ENCODE measurements at regions not wholly inside any gene's neighbourhood (a gene's known extent, or its start where the extent isn't known, plus 50 kb on each side); places are given as distances from the start of the nearest gene placed in this dataset.
A peak's percentile ranks its signal among the peaks of the same experiment; 100 is the strongest.
"Not testable (repeated sequence)": the region's sequence is repeated elsewhere in the genome, so short reads cannot be mapped to it uniquely, and the experiment has no call there.

DNA sequence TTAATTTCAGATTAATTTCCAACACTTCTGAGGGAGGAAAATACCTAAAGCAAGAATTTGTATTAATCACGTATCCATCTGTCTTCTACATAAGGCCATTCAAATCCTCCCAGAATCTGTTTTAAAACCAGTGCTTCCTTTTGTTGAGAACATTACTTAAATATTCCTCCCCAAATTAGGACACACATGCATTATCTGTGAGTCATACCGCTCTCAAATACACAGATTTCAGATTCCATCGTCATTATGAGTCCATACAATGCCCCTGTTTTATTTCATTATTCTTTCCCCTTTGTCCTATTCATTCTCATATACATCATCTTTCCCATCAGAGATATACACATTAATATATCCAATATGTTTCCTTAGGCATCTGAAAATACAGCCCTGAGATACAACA is 57.3 kb upstream of the PRSS12 start:
- Mint-ChIP-seq H3K4me3 (no peak overlapping the region), H3K27ac (no peak overlapping the region), H3K4me1 (peaks cover 0 to 1% (median 0%) of the 10 kb centered on the region in 3 donors), H3K9me3 (no peaks in the 10 kb centered on the region), H3K36me3 (no peaks in the 10 kb centered on the region), H3K27me3 (peaks cover 4% of the 10 kb centered on the region)

DNA sequence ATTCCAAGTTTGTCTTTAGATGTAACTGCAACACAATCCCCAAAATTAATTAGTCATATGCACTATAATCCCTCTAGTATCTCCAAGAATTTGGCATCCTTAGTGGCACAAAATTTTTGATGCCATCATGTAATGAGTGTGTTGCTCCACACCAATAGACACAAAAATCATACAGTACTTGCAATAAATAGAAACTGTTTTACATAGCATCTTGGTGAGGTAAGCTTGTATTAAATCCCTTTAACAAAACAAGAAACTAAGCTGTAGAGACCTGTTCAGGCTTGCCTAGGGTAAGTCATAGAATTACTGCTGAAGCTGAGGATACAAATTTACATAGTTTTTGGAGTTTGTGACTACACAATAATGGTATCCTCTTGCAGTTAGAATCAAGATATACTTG is 64.5 kb upstream of the PRSS12 start:
- no peaks in the 10 kb centered on the region for H3K9me3 Mint-ChIP-seq
- H3K36me3 Mint-ChIP-seq, result no peaks in the 10 kb centered on the region
- peaks cover 0 to 1% (median 0%) of the 10 kb centered on the region in 3 donors for H3K4me1 Mint-ChIP-seq
- H3K27me3 Mint-ChIP-seq, result peaks cover 3% of the 10 kb centered on the region
- no peak overlapping the region for H3K27ac Mint-ChIP-seq
- H3K4me3 Mint-ChIP-seq, result no peak overlapping the region

DNA sequence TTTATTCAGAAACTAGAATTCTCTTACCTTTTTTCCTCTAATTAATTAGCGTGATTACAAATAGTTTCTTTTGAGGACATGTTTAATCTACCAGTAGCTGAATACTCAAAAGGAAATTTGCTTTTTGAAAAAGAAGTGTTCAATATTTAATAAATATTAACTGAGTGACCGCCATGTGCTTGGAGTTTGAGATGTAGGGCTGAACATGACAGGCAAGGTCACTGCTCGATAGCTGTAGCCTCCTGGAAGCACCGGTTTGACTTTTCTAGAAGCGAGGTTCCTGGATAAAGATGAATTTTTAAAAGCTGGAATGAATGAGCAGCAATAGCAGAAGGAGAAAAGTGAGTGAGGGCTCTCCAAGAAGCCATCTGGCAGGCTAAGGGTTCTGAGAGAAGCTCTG is 65.0 kb upstream of the PRSS12 start:
- not testable (repeated sequence) for H3K27me3 Mint-ChIP-seq, H3K4me1 Mint-ChIP-seq, H3K9me3 Mint-ChIP-seq, H3K36me3 Mint-ChIP-seq, H3K27ac Mint-ChIP-seq, H3K4me3 Mint-ChIP-seq

DNA sequence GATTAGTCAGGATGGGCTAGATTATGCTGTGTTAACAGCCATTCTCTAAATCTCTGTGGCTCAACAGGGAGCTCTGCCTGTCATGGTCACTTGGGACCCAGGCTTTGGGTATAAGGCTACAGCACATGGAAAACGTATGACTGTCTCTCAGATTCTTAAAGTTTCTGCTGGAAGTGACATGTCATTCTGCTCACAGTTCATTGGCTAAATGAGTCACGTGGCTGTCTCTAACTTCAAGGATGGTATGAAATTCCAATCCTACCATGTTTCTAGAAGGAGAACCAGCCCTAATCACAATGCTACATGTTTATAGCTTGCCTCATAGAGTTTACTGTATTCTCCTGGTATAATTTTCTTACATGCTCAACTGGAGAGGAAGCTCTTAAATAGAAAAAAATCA is 65.6 kb upstream of the PRSS12 start:
- not testable (repeated sequence) for H3K4me1 Mint-ChIP-seq, H3K9me3 Mint-ChIP-seq, H3K36me3 Mint-ChIP-seq, H3K27ac Mint-ChIP-seq, H3K4me3 Mint-ChIP-seq, H3K27me3 Mint-ChIP-seq

DNA sequence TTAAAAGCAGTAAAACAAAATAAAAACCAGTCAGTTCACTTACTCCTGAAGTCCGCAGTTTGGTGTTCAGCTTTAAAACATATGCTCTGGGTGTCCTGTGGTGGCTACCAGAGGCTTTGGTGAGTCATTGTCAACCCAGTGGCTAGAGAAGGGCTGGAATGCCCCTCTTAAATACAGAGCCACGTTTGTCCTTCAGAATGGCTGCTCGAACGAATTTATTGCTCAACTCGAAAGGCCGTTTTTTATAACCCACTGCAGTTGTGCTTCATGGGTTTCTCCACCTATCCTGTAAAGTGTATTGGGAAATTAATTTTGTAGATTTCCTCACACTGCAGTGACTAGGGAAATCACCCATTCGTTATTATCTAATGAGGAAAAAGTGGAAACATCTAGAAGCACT is 66.8 kb upstream of the PRSS12 start:
- H3K4me3 Mint-ChIP-seq, H3K27me3 Mint-ChIP-seq, H3K4me1 Mint-ChIP-seq, H3K9me3 Mint-ChIP-seq, H3K36me3 Mint-ChIP-seq, H3K27ac Mint-ChIP-seq: not testable (repeated sequence)

DNA sequence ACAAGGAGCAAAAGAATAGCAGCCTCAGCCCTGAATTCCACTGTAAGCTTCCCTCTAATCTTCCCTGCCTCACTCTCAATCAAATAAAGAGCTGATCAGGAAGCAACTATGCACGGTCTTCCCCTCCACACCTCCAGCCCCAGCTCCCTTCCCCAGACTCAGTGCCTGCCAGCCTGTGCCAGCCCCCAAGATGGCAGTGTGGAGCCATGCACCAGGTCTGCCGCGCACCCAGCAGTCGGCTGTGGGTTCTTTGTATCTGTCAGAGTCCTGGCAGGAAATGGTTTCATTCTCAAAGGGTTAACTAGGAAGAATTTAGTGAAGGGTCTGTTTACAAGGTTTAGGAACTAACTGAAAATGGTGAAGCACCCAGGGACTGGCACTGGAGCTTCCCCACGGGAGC is 71.3 kb upstream of the PRSS12 start:
- not testable (repeated sequence) for H3K27me3 Mint-ChIP-seq, H3K4me1 Mint-ChIP-seq, H3K36me3 Mint-ChIP-seq, H3K4me3 Mint-ChIP-seq, H3K9me3 Mint-ChIP-seq
- peak overlapping the region in 1 of 3 donors; percentile 39 for H3K27ac Mint-ChIP-seq

DNA sequence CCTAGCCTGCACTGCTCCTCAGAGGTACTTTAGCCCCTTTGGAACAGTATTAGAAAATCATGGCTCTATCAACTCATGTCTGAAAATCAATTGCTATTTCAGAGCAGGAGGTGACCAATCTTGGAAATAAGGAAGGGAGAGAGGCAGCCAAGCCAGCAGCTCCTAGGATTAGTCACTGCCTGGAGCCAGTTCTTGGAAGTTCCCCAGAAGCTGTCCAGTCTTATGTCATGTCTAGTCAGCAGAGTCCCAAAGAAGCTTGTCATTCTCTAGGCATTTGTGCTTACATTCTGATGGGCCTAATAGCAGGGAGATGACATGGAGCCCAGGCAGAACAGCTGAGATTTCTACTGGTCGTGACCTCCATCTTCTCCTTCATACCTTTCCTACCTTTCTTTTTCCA is 76.1 kb upstream of the PRSS12 start:
- H3K27ac Mint-ChIP-seq, H3K4me3 Mint-ChIP-seq, H3K36me3 Mint-ChIP-seq, H3K4me1 Mint-ChIP-seq, H3K9me3 Mint-ChIP-seq, H3K27me3 Mint-ChIP-seq: not testable (repeated sequence)

DNA sequence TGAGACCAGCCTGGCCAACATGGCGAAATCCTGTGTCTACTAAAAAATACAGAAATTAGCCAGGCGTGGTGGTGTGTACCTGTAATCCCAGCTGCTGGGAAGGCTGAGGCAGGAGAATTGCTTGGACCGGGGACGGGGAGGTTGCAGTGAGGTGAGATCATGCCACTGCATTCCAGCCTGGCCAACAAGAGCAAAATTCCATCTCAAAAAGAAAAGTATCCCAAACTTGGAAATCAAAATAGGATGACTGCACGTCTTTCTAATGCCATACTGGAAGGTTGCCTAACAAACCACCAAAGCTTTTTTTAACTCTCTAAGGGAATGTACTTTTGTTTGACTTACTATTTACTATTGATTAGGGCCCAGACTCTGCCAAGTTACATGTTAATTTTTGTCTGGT is 79.6 kb upstream of the PRSS12 start:
- not testable (repeated sequence) for H3K4me3 Mint-ChIP-seq, H3K4me1 Mint-ChIP-seq, H3K36me3 Mint-ChIP-seq, H3K27me3 Mint-ChIP-seq, H3K27ac Mint-ChIP-seq, H3K9me3 Mint-ChIP-seq

DNA sequence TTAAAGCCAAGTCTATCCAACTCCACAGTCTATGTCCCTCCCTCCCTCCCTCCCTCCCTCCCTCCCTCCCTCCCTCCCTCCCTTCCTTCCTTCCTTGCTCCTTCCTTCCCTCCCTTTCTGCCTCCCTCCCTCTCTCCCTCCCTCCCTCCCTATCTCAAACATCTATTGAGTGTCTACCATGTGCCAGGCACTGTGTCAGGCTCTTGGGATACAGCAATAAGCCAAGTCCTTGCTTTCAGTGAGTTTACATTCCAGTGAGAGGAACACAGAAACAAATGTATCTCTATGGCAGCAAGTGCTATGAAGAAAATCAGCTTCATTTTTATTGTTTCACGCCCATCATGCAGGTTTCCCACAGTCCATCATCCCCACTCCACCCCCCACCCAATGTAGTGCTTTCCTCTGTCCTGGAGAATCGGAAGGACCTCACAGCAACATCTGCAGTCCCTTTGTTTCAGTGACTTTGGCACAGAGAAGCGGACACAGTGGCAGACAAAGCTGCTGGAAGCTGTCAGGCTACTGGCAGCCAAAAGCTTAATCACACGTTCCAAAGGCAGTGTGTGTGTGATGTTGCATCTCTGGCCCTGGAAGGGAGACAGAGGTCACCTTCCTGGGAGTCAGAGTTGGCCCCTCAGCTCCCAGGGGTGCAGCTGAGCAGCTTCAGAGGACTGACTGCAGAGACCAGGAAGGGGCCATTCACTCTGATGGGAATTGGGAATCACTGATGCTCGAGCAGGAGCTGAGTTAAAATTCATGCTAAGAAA is 81.0 kb upstream of the PRSS12 start:
- H3K4me1 Mint-ChIP-seq, H3K4me3 Mint-ChIP-seq, H3K27me3 Mint-ChIP-seq, H3K9me3 Mint-ChIP-seq, H3K36me3 Mint-ChIP-seq, H3K27ac Mint-ChIP-seq: not testable (repeated sequence)

DNA sequence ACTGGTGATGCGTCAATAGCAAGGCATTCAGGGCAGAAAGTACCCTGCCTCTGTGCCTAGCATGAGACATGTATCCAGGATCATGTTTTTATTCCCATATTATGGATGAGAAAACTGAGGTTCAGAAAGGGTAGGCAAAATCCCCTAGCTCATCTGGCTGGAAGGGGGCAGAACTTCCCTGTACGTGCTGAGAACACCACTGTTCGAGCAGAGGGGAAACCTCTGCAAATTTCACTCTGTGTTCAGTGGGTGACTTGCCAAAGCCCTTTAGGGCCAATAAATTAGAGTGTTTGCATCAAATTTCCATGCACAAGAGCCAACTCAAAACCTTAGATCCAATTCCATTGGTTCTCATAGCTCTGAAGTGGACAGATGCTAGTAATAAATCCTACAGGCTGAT is 82.6 kb upstream of the PRSS12 start:
- H3K27ac Mint-ChIP-seq, H3K4me1 Mint-ChIP-seq, H3K27me3 Mint-ChIP-seq, H3K9me3 Mint-ChIP-seq, H3K4me3 Mint-ChIP-seq, H3K36me3 Mint-ChIP-seq: not testable (repeated sequence)

DNA sequence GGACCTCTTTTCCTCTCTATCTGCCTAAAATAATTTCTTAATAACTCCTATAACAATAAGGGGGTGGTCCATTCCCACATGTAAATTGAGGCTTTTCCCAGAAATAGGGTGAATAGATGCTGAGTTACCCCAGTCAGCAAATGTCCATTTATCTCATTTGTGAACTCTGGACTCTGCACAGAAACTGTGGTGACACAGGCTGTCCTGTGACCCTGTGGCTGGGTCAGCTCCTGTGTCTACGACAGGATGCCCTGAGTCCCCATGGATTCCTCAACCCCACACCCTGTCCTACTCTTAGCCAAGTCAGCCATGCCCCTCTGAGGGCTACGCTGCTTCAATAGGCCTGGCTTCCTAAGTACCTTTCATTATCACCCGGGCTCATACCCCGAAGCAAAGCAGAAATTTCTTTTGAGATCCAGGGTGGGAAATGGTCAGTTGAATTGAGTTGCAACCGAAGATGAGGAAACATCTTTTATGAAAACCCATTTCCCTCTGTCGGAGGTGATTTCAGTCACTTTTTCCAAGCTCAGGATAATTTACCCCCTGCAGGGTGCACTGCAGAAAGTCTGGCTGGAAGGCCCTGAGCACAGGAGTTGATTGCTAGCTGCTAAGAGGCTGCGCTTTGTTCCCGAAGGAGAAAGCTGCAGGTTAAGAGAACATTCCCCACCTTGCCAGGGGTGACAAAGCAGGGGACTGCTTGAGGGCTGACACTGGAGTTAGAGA is 89.5 kb upstream of the PRSS12 start:
- not testable (repeated sequence) for H3K27me3 Mint-ChIP-seq, H3K36me3 Mint-ChIP-seq, H3K4me1 Mint-ChIP-seq, H3K9me3 Mint-ChIP-seq, H3K27ac Mint-ChIP-seq, H3K4me3 Mint-ChIP-seq

DNA sequence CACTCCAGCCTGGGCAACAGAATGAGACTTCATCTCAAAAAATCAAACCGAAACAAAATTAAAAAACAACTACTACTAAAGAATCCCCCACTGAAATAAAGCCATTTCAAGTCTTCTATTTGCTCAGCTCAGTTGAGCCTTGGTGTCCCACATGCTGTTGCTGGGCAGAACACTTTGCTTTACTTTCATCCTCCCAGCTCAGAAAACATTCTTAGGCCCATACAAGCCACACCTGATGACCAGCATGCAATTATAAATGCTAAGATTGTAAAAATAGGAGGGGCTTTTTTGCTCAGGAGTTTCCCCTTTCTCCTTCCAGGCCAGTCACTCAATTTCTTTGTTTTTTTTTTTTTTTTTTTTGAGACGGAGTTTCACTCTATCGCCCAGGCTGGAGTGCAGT is 94.6 kb upstream of the PRSS12 start:
- not testable (repeated sequence) for H3K9me3 Mint-ChIP-seq, H3K27ac Mint-ChIP-seq, H3K36me3 Mint-ChIP-seq, H3K27me3 Mint-ChIP-seq, H3K4me1 Mint-ChIP-seq, H3K4me3 Mint-ChIP-seq

DNA sequence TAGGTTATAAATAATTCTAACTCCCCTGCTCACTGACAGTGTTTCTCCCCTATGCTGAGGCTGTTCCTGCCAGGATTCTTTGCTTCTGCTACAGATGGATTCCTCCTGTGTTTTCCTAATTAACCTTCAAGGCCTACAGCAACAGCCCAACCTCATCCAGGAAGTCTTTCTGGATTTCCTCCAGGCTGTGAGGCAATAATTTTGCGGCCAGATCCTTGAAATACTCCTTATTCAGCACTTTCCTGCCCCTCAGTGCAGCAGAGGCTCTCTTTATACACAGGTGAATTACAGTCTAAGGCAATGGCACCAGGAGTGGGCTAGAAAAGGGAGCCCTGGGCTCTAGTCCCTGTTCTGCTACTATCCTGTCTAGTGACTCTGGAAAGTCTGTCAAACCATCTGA is 102.1 kb upstream of the PRSS12 start:
- not testable (repeated sequence) for H3K4me3 Mint-ChIP-seq, H3K27me3 Mint-ChIP-seq, H3K27ac Mint-ChIP-seq, H3K36me3 Mint-ChIP-seq, H3K4me1 Mint-ChIP-seq, H3K9me3 Mint-ChIP-seq

DNA sequence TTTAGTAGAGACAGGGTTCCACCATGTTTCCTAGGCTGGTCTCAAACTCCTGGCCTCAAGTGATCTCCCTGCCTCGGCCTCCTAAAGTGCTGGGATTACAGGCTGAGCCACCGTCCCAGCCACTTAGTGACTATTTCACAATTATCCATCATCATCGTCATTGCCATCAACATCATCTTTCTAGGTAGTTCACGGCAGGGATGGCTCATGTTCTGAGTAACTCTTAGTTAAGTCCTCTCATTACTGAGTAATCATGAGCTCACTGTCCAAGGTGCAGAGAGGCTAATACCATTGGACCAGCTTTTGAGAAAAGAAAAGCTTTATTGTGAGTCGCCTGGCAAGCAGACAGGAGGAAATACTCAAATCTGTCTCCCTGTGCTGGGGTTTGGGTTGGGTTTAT is 108.6 kb upstream of the PRSS12 start:
- H3K27me3 Mint-ChIP-seq, H3K36me3 Mint-ChIP-seq, H3K9me3 Mint-ChIP-seq, H3K4me3 Mint-ChIP-seq, H3K27ac Mint-ChIP-seq, H3K4me1 Mint-ChIP-seq: not testable (repeated sequence)

DNA sequence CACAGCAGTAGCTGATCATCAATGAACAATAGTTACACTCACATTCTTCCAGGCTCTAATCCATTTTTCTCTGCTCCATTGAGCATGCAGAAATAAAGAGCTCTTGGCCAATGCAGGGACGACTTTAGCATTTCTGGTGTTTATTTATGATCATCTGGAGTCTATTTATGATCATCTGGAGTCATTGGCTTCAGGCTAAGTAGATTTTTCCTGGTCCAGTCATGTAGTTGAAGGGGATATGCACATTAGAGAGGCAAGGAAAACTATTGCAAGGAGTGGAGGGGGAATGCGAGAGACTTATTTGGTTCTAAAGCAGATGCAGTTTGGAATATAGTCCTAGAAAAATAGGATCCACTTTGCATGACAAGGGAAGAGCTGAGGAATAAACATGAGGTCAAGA is 113.0 kb upstream of the PRSS12 start:
- not testable (repeated sequence) for H3K4me3 Mint-ChIP-seq, H3K9me3 Mint-ChIP-seq, H3K36me3 Mint-ChIP-seq, H3K27ac Mint-ChIP-seq, H3K27me3 Mint-ChIP-seq, H3K4me1 Mint-ChIP-seq

DNA sequence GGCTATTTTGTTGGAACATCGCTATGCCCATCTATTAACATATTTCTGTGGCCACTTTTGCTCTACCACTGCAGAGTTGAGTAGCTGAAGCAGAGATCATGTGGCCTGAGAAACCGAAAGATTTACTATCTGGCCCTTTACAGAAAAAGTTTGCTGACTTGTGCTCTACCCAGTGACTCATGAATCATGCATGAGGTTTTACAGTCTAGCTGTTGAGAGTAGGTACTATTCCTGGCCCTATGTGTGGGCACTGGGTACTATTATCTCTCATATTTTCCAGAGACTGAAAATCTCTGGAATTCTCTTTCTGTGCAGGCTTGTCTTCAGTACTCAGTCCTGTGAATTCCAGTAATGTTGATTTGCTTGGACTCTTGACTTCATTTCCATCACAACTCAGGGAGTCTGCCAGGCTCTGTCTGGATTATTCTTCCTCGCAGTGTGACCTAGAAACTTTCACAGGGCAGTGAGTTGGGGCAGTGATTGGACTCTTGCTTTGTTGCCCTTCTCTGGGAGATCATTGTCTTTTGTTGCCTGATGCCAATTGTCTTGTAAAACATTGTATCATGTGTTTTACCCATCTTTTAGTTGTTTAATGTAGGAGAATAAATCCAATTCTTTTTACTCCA is 121.3 kb upstream of the PRSS12 start:
- H3K27ac Mint-ChIP-seq, H3K27me3 Mint-ChIP-seq, H3K4me1 Mint-ChIP-seq, H3K9me3 Mint-ChIP-seq, H3K4me3 Mint-ChIP-seq, H3K36me3 Mint-ChIP-seq: not testable (repeated sequence)

Measured in IgD-negative memory B cell (primary cell).